Prostate gland (tissue), 2 donors: ENCODE measurements at regions not wholly inside any gene's neighbourhood (a gene's known extent, or its start where the extent isn't known, plus 50 kb on each side); places are given as distances from the start of the nearest gene placed in this dataset.

Experiments used
- DNase-seq: peaks from one replicate; pipeline ENCODE4 v3.0.0-alpha.2; 2019; ENCODE audit warnings: low spot score
- H3K27ac ChIP-seq, 2 donors: fragments of 200-600 bp; sonication (generic); 2 replicates each; pipeline ENCODE4 v1.5.1; 2017 to 2019
- H3K27me3 ChIP-seq: fragments of 200-600 bp; sonication (generic); replicated peaks from 2 replicates; pipeline ENCODE4 v1.5.1; 2019; ENCODE audit not compliant: insufficient read depth
- H3K36me3 ChIP-seq, 2 donors: fragments of 200-600 bp; sonication (generic); 1 replicate in 1 of 2; 2 replicates in 1 of 2; pipeline versions ENCODE4 v1.5.1 to v1.8.1; 2017 to 2019
- H3K4me1 ChIP-seq: fragments of 200-600 bp; sonication (generic); replicated peaks from 2 replicates; pipeline ENCODE4 v1.5.1; 2019
- H3K4me3 ChIP-seq, 2 donors: fragments of 200-600 bp; sonication (generic); 2 replicates each; pipeline ENCODE4 v1.5.1; 2017 to 2019
- H3K9me3 ChIP-seq: fragments of 200-600 bp; sonication (generic); 2 replicates; pipeline ENCODE4 v1.5.1; 2017
- POLR2A ChIP-seq: fragments of 450-650 bp; IDR thresholded peaks from one replicate; pipeline ENCODE4 v1.6.1; 2016; ENCODE audit warnings: antibody characterized with exemption, mild to moderate bottlenecking
- POLR2AphosphoS5 ChIP-seq: sonication (generic); formaldehyde crosslinking; IDR thresholded peaks from one replicate; pipeline ENCODE4 v1.6.1; 2017; ENCODE audit warnings: antibody characterized with exemption
- WGBS: methylation state at CpG from one replicate; pipeline ENCODE4 v1.1.5; 2018; 5-methylcytosine and 5-hydroxymethylcytosine counted together
- intact Hi-C: fragments of 100-400 bp; cut with DNase I; formaldehyde crosslinking; loops from one replicate; pipeline ENCODE4 v1.14.2; 2022
- TF ChIP-seq, protein P1 (sequence below), 4 experiments: fragments of 200-600 bp in 2 of 4; fragments of 450-650 bp in 2 of 4; sonication (generic) in 2 of 4; IDR thresholded peaks; 1 replicate in 3 of 4; 2 replicates in 1 of 4; pipeline ENCODE4 v1.5.1; 2016 to 2019; ENCODE audit warnings: antibody characterized with exemption in 4 of 4, mild to moderate bottlenecking in 2 of 4, moderate library complexity in 2 of 4

DNA sequence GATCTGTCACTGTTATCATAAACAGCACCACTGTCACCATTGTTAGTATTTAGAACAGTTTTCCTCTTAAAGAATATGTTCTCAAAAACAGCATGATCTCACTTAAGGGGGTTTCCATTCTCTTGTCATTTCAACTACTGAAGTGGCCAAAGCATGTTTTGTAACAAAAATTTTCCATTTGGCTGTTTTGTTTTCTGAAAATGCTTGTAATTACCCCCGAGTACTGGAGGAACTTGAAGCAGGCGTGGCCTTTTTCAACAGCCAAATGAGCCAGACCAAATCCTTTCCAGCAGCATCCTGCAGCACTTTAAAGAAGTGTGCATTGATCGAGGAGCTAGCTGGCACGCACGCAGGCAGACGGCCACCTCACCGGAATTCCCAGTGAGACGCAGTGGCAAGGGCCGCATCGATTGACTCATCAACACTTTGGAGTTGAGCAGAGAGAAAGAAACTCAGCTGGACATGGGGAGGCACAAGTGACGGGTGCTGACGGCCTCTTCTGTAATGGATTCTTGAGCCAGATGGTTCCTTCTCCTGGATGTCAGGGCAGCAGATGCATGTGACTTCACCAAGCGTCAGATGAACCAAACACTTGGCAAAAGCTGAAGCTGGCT lies 234.3 kb upstream of the IGF1R start:
- H3K27me3 ChIP-seq = no peaks in the 10 kb centered on the region
- H3K9me3 ChIP-seq = no peaks in the 10 kb centered on the region
- TF ChIP-seq POLR2A = no peak
- TF ChIP-seq, protein P1, sequence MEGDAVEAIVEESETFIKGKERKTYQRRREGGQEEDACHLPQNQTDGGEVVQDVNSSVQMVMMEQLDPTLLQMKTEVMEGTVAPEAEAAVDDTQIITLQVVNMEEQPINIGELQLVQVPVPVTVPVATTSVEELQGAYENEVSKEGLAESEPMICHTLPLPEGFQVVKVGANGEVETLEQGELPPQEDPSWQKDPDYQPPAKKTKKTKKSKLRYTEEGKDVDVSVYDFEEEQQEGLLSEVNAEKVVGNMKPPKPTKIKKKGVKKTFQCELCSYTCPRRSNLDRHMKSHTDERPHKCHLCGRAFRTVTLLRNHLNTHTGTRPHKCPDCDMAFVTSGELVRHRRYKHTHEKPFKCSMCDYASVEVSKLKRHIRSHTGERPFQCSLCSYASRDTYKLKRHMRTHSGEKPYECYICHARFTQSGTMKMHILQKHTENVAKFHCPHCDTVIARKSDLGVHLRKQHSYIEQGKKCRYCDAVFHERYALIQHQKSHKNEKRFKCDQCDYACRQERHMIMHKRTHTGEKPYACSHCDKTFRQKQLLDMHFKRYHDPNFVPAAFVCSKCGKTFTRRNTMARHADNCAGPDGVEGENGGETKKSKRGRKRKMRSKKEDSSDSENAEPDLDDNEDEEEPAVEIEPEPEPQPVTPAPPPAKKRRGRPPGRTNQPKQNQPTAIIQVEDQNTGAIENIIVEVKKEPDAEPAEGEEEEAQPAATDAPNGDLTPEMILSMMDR (IDR thresholded peaks at IDR 0.05) = no peak
- no peak for TF ChIP-seq POLR2AphosphoS5
- intact Hi-C loops = no loop called here
- no peak overlapping the region for H3K4me3 ChIP-seq
- no peak for DNase-seq
- 77% methylated on average over 13 of the region's 13 CpGs for WGBS
- no peak overlapping the region for H3K27ac ChIP-seq
- no peaks in the 10 kb centered on the region for H3K36me3 ChIP-seq
- H3K4me1 ChIP-seq = no peaks in the 10 kb centered on the region

DNA sequence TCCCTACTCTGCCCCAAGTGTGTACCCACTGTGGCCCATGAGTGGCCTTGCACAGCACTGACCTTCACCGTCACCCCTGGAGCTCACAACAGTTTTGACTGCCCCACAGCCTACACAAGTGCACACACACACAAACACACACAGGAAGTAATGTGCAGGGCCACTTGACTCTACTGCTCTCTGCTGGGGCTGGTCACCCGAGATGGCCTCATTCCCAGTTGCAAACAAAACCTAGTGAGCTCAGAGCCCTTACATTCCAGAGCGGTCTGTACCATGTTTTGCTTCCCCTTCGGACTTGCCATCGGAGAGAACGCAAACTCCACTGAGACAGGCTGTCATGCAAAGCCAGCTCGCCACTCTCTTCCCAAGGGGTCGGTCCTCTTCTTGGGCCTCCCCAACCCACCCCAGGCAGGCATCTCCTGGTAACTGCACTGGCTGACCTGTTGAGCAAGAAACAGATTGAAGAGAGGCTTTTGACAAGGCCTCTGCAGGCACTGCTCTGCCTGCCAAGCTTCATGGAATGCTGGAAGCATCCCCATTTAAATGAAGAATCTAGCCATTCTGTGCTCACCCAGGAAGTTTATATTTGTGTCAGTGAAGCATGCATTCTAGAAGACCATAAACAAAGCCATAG lies 232.0 kb upstream of the IGF1R start:
- TF ChIP-seq POLR2A (no peak), POLR2AphosphoS5 (no peak)
- TF ChIP-seq, protein P1 (IDR thresholded peaks at IDR 0.05) = no peak
- H3K9me3 ChIP-seq = no peaks in the 10 kb centered on the region
- peaks cover 6% of the 10 kb centered on the region for H3K27me3 ChIP-seq
- no peak for DNase-seq
- H3K4me3 ChIP-seq = no peak overlapping the region
- no peaks in the 10 kb centered on the region for H3K36me3 ChIP-seq
- H3K4me1 ChIP-seq = no peaks in the 10 kb centered on the region
- intact Hi-C loops = no loop called here
- H3K27ac ChIP-seq = no peak overlapping the region
- 65% methylated on average over 8 of the region's 8 CpGs for WGBS

DNA sequence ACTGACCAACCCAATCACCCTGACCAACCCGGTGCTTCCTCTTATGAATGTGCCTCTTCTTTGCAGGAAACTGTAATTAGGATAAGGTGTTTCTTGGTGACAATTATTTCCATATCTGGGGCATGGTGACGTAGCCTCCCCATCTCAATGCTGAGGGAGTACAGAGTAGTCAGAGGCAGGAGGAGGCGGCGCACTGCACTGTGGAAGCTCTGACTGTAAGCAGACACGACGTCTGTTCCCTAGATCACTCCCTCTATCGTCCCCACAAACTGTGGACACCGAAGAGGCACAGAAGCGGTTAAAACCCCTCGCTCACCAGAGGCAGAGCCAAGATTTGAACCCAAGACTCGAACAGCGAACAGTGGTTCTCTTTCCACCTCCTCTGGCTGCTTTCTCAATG lies 231.0 kb upstream of the IGF1R start:
- H3K9me3 ChIP-seq = no peaks in the 10 kb centered on the region
- H3K27me3 ChIP-seq = peaks cover 11% of the 10 kb centered on the region
- intact Hi-C loops = no loop called here
- no peaks in the 10 kb centered on the region for H3K36me3 ChIP-seq
- H3K27ac ChIP-seq = no peak overlapping the region
- H3K4me3 ChIP-seq = no peak overlapping the region
- 88% methylated on average over 12 of the region's 12 CpGs for WGBS
- TF ChIP-seq, protein P1 (IDR thresholded peaks at IDR 0.05) = no peak
- TF ChIP-seq POLR2AphosphoS5 (no peak), POLR2A (no peak)
- no peaks in the 10 kb centered on the region for H3K4me1 ChIP-seq
- no peak for DNase-seq

DNA sequence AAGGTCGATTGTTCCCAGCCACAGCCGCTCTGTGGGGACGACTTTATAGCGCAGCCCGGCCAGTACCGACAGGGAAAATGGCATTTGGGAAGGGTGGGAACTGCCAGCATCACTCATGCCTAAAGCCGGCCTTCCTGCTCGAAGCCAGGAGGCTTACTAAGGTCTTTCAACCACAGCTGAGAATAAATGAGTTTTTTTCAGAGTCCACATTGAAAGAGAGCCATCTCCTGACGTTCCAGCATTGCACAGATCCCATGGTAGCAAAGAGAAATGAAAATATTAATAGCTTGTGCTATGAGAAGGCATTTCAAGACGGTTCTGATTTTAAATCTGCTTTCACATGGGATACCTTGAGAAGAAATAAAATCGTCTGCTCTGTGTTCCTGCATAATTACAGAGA lies 230.2 kb upstream of the IGF1R start:
- Histone ChIP-seq H3K36me3 (no peaks in the 10 kb centered on the region), H3K4me3 (no peak overlapping the region), H3K9me3 (no peaks in the 10 kb centered on the region), H3K4me1 (no peaks in the 10 kb centered on the region), H3K27ac (no peak overlapping the region), H3K27me3 (peaks cover 11% of the 10 kb centered on the region)
- WGBS = 66% methylated on average over 11 of the region's 11 CpGs
- intact Hi-C loops = no loop called here
- TF ChIP-seq POLR2AphosphoS5 (no peak), POLR2A (no peak)
- TF ChIP-seq, protein P1 (IDR thresholded peaks at IDR 0.05) = no peak
- DNase-seq = no peak

DNA sequence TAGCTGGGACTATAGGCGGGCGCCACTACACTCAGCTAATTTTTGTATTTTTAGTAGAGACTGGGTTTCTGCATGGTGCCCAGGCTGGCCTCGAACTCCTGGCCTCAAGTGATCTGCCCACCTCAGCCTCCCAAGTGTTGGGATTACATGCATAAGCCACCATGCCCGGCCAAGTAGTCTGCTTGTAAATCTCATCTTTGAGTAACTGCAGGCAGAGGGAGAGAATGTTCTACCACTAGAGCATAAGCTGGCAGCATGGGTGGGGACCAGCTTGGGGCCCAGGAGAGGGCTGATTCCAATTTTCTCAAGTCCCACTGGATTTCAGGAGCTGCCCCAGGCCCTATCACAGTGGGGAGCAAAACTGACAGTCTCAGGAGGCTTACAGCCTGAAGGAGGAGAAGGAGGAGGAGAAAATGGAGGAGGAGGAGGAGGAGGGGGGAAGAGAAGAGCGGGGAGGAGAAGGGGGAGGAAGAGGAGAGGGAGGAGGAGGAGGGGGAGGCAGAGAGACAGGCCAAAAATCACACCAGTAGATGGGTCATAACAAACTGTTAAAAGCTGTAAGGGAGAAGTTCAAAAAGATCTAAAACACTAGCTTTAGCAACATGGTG lies 229.1 kb upstream of the IGF1R start:
- no peak overlapping the region for H3K4me3 ChIP-seq
- H3K9me3 ChIP-seq = no peaks in the 10 kb centered on the region
- no peak for DNase-seq
- peaks cover 11% of the 10 kb centered on the region for H3K27me3 ChIP-seq
- no peak overlapping the region for H3K27ac ChIP-seq
- no peak for TF ChIP-seq POLR2AphosphoS5
- TF ChIP-seq POLR2A = no peak
- TF ChIP-seq, protein P1 (IDR thresholded peaks at IDR 0.05) = no peak
- WGBS = 69% methylated on average over 5 of the region's 5 CpGs
- no peaks in the 10 kb centered on the region for H3K36me3 ChIP-seq
- H3K4me1 ChIP-seq = no peaks in the 10 kb centered on the region
- intact Hi-C loops = no loop called here
